ENCODE measurements at regions not wholly inside any gene's neighbourhood (a gene's known extent, or its start where the extent isn't known, plus 50 kb on each side); places are given as distances from the start of the nearest gene placed in this dataset.

GRCh38 chr7:10855583-10855982, 118.1 kb upstream of the PHF14 start:
- POLR2A ChIA-PET = no interaction called here
- H3K4me1 Mint-ChIP-seq = peaks cover 6% of the 10 kb centered on the region
- no peaks in the 10 kb centered on the region for H3K9me3 Mint-ChIP-seq
- no peaks in the 10 kb centered on the region for H3K36me3 Mint-ChIP-seq
- ATAC-seq (no peak; the same call in 1 of the 2 replicates), DNase-seq (ENCODE audit: low spot score) (no peak)
- H3K27ac Mint-ChIP-seq = no peak overlapping the region
- CTCF ChIA-PET = interaction anchor here (1.2 kb wide), 1 partner anchor 33 kb away, joined by 3 read pairs; no protein-coding TSS in a partner anchor
- TF ChIP-seq KAT7 (CRISPR knock-in tag; IDR thresholded peaks at IDR 0.05; ENCODE audit: borderline replicate concordance) (no peak), GRHL2 (CRISPR knock-in tag; IDR thresholded peaks at IDR 0.05; ENCODE audit: insufficient replicate concordance, severe bottlenecking) (no peak), CTCF (IDR thresholded peaks at IDR 0.05) (no peak), MLX (CRISPR knock-in tag; IDR thresholded peaks at IDR 0.05) (no peak), HMGXB4 (CRISPR knock-in tag; IDR thresholded peaks at IDR 0.05) (no peak), JAZF1 (CRISPR knock-in tag; IDR thresholded peaks at IDR 0.05) (no peak), AFF4 (CRISPR knock-in tag; IDR thresholded peaks at IDR 0.05; ENCODE audit: borderline replicate concordance) (no peak), ATF2 (CRISPR knock-in tag; IDR thresholded peaks at IDR 0.05; ENCODE audit: borderline replicate concordance, low read depth) (no peak)
- no peak overlapping the region for H3K4me3 Mint-ChIP-seq
- H3K27me3 Mint-ChIP-seq (ENCODE audit: low read depth) = no peaks in the 10 kb centered on the region

GRCh38 chr7:10860516-10860915, 113.2 kb upstream of the PHF14 start:
- POLR2A ChIA-PET = interaction anchor here (1.1 kb wide), 1 partner anchor 48 kb away, joined by 3 read pairs; no protein-coding TSS in a partner anchor
- DNase-seq (ENCODE audit: low spot score) (no peak), ATAC-seq (no peak; the same call in 1 of the 2 replicates)
- CTCF ChIA-PET = no interaction called here
- Mint-ChIP-seq H3K4me3 (no peak overlapping the region), H3K9me3 (no peaks in the 10 kb centered on the region), H3K27ac (no peak overlapping the region), H3K27me3 (ENCODE audit: low read depth) (no peaks in the 10 kb centered on the region), H3K4me1 (peaks cover 6% of the 10 kb centered on the region), H3K36me3 (no peaks in the 10 kb centered on the region)
- TF ChIP-seq ZNF281 (CRISPR knock-in tag; IDR thresholded peaks at IDR 0.05) = no peak
- no peak for TF ChIP-seq ZBTB21 (CRISPR knock-in tag; IDR thresholded peaks at IDR 0.05; ENCODE audit: borderline replicate concordance)
- TF ChIP-seq PRDM15 (CRISPR knock-in tag; IDR thresholded peaks at IDR 0.05) = no peak
- TF ChIP-seq ZNF263 (CRISPR knock-in tag; IDR thresholded peaks at IDR 0.05; ENCODE audit: low read depth) = no peak
- no peak for TF ChIP-seq FOXP4 (CRISPR knock-in tag; IDR thresholded peaks at IDR 0.05)
- TF ChIP-seq FOXJ3 (CRISPR knock-in tag; IDR thresholded peaks at IDR 0.05; ENCODE audit: borderline replicate concordance) = no peak
- TF ChIP-seq SOX15 (CRISPR knock-in tag; IDR thresholded peaks at IDR 0.05) = no peak
- TF ChIP-seq MXD4 (CRISPR knock-in tag; IDR thresholded peaks at IDR 0.05; ENCODE audit: borderline replicate concordance) = no peak

Data from WTC11 (cell line).